ENCODE measurements at regions not wholly inside any gene's neighbourhood (a gene's known extent, or its start where the extent isn't known, plus 50 kb on each side); places are given as distances from the start of the nearest gene placed in this dataset.

DNA sequence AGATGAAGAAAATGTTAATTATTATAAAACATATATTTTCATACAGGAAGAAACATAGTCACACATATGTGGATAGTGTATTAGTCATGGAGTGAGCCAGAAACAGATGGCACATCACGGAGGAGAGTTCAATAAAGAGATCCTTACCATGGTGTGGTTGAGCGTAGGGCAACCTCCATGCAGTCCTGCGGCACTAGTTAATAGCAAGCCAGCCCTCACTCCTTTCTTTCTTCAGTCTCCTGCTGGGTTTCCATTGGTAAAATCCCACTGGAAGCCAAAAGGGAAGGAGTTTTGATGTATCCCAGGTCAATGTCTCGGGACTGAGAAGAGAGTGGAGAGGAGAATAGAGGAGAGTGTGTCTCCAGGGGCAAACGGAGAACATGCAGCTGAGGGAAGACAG is 328.1 kb downstream of the NR4A2 start:
- DNase-seq = no peak
- no peak overlapping the region for H3K27ac ChIP-seq
- no peaks in the 10 kb centered on the region for H3K27me3 ChIP-seq
- no peaks in the 10 kb centered on the region for H3K9me3 ChIP-seq
- TF ChIP-seq POLR2A (IDR thresholded peaks at IDR 0.05) = no peak
- TF ChIP-seq, protein P1, sequence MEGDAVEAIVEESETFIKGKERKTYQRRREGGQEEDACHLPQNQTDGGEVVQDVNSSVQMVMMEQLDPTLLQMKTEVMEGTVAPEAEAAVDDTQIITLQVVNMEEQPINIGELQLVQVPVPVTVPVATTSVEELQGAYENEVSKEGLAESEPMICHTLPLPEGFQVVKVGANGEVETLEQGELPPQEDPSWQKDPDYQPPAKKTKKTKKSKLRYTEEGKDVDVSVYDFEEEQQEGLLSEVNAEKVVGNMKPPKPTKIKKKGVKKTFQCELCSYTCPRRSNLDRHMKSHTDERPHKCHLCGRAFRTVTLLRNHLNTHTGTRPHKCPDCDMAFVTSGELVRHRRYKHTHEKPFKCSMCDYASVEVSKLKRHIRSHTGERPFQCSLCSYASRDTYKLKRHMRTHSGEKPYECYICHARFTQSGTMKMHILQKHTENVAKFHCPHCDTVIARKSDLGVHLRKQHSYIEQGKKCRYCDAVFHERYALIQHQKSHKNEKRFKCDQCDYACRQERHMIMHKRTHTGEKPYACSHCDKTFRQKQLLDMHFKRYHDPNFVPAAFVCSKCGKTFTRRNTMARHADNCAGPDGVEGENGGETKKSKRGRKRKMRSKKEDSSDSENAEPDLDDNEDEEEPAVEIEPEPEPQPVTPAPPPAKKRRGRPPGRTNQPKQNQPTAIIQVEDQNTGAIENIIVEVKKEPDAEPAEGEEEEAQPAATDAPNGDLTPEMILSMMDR (IDR thresholded peaks at IDR 0.05) = no peak
- no peak overlapping the region for H3K4me3 ChIP-seq
- H3K36me3 ChIP-seq = no peaks in the 10 kb centered on the region
- H3K4me1 ChIP-seq = no peaks in the 10 kb centered on the region

DNA sequence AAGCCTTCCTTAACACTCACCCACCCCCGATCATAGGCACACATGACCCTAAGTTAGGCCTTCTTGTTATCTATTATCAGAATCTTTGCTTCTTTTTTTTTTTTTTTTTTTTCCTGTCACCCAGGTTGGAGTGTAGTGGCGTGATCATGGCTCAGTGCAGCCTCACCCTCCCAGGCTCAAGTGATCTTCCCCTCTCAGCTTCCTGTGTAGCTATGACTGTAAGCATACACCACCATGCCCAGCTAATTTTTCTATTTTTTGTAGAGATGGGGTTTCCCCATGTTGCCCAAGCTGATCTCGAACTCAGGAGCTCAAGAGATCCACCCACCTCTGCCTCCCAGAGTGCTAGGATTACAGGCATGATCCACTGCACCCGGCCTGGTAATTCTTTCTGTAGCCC is 328.7 kb downstream of the NR4A2 start:
- Histone ChIP-seq H3K4me1 (no peaks in the 10 kb centered on the region), H3K36me3 (no peaks in the 10 kb centered on the region), H3K9me3 (no peaks in the 10 kb centered on the region), H3K27ac (no peak overlapping the region), H3K4me3 (no peak overlapping the region), H3K27me3 (no peaks in the 10 kb centered on the region)
- no peak for DNase-seq
- TF ChIP-seq, protein P1 (IDR thresholded peaks at IDR 0.05) = no peak
- TF ChIP-seq POLR2A (IDR thresholded peaks at IDR 0.05) = no peak

DNA sequence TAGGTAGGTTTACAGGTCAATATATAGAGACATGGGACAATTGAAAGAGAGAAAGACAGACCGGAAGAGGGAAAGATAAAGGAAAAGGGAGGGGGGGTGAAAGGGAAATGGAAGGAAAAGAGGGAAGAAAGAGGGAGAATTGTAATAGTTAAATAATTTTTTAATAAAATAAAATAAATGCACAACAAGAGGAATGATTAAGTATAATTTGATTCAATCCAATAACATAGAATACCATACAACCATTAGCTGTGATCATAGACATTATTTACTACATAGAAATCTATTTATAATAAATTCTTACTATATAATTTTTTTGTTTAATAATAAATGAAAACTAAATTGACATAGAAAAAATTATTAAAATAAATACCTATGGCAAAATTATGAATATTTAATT is 330.7 kb downstream of the NR4A2 start:
- DNase-seq = no peak
- Histone ChIP-seq H3K27me3 (no peaks in the 10 kb centered on the region), H3K9me3 (no peaks in the 10 kb centered on the region), H3K4me3 (no peak overlapping the region), H3K4me1 (no peaks in the 10 kb centered on the region), H3K27ac (no peak overlapping the region), H3K36me3 (no peaks in the 10 kb centered on the region)
- TF ChIP-seq, protein P1 (IDR thresholded peaks at IDR 0.05) = no peak
- no peak for TF ChIP-seq POLR2A (IDR thresholded peaks at IDR 0.05)

DNA sequence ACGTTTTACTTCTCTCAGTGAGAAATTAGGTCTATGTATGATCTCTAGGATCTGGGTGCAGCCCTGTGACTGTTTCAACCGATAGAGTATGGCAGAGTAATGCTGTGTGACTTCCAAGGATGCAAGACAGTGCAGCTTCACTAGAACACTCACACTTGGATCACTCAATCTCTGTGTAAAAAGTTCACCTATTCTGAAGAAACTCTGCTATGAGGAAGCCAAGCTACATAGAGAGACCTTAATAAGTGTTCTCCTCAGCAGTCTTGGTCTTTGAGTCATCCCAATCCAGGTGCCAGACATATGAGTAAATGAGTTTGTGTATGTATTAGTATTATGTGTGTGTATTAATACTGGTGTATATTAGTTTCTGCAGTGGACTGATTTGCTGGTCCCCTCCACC is 335.0 kb downstream of the NR4A2 start:
- Histone ChIP-seq H3K4me3 (no peak overlapping the region), H3K9me3 (no peaks in the 10 kb centered on the region), H3K36me3 (no peaks in the 10 kb centered on the region), H3K27me3 (no peaks in the 10 kb centered on the region), H3K4me1 (no peaks in the 10 kb centered on the region), H3K27ac (no peak overlapping the region)
- no peak for TF ChIP-seq POLR2A (IDR thresholded peaks at IDR 0.05)
- TF ChIP-seq, protein P1 (IDR thresholded peaks at IDR 0.05) = no peak
- DNase-seq = no peak

DNA sequence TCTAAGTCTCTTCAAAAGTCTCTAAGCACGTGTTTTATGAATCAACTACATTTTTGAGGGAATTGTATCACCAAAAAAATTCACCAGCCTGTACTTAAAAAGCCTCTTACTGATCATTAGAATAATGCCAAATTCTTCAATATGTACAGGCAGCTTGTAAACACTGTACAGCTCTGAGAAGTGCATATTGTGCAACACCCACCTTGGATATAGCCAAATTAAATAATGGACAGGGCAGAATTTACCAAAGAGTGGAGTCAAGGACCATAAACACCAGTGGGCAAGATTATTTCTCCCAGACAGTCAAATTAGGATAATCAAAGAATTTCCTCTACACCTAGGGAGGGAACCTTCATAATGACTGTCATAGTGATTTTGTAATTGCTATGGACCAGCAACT is 338.2 kb downstream of the NR4A2 start:
- no peaks in the 10 kb centered on the region for H3K36me3 ChIP-seq
- H3K4me1 ChIP-seq = no peaks in the 10 kb centered on the region
- H3K27me3 ChIP-seq = no peaks in the 10 kb centered on the region
- H3K4me3 ChIP-seq = no peak overlapping the region
- H3K9me3 ChIP-seq = no peaks in the 10 kb centered on the region
- DNase-seq = no peak
- no peak overlapping the region for H3K27ac ChIP-seq
- TF ChIP-seq POLR2A (IDR thresholded peaks at IDR 0.05) = no peak
- TF ChIP-seq, protein P1 (IDR thresholded peaks at IDR 0.05) = no peak

DNA sequence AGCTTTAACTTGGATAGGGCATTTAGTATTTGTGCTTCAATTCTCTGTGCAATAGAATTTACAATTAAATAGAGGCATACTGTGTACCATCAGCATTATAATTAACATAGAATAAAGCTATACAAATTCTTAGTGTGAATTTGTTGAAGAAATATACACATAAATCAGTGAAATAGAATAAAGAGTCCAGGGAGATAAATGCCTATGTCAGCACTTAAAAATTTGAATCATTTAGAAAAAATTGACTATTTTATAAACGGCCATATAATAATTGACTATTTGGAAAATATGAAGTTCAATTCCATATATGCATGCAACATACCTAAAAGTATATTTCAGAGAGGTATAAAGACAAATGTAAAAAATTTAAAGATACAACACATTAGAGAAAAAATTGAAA is 348.7 kb downstream of the NR4A2 start:
- Histone ChIP-seq H3K27ac (no peak overlapping the region), H3K36me3 (no peaks in the 10 kb centered on the region), H3K4me3 (no peak overlapping the region), H3K9me3 (no peaks in the 10 kb centered on the region), H3K4me1 (no peaks in the 10 kb centered on the region), H3K27me3 (no peaks in the 10 kb centered on the region)
- DNase-seq = no peak
- TF ChIP-seq POLR2A (IDR thresholded peaks at IDR 0.05) = no peak
- TF ChIP-seq, protein P1 (IDR thresholded peaks at IDR 0.05) = no peak

Data from Peyer's patch (tissue), 4 donors.